ENCODE measurements at regions not wholly inside any gene's neighbourhood (a gene's known extent, or its start where the extent isn't known, plus 50 kb on each side); places are given as distances from the start of the nearest gene placed in this dataset.

- Histone ChIP-seq H3K27ac (ENCODE audit: low read length) (no peak overlapping the region), H3K4me1 (ENCODE audit: control insufficient read depth, insufficient read depth, low read length) (no peaks in the 10 kb centered on the region), H3K27me3 (ENCODE audit: control insufficient read depth, insufficient read depth) (no peaks in the 10 kb centered on the region), H3K9me3 (ENCODE audit: control insufficient read depth, low read length) (no peaks in the 10 kb centered on the region), H3K4me3 (ENCODE audit: low read length) (no peak overlapping the region)
- intact Hi-C loops (cut with DNase I), result no loop called here
- no peak for DNase-seq
- ATAC-seq, result no peak
- 44% methylated on average over 3 of the region's 3 CpGs for WGBS
Measured at GRCh38 chr10:85188770-85189484, 860.5 kb downstream of the CCSER2 start.

- no peaks in the 10 kb centered on the region for H3K4me1 ChIP-seq (ENCODE audit: control insufficient read depth, insufficient read depth, low read length)
- H3K27ac ChIP-seq (ENCODE audit: low read length), result no peak overlapping the region
- H3K27me3 ChIP-seq (ENCODE audit: control insufficient read depth, insufficient read depth), result no peaks in the 10 kb centered on the region
- no peak for DNase-seq
- no peak for ATAC-seq
- no peak overlapping the region for H3K4me3 ChIP-seq (ENCODE audit: low read length)
- H3K9me3 ChIP-seq (ENCODE audit: control insufficient read depth, low read length), result no peaks in the 10 kb centered on the region
- WGBS, result 54% methylated on average over 3 of the region's 3 CpGs
- intact Hi-C loops (cut with DNase I), result no loop called here
Measured at GRCh38 chr10:85193796-85194195, 865.4 kb downstream of the CCSER2 start.

GRCh38 chr10:85194706-85195105 lies 866.3 kb downstream of the CCSER2 start:
- H3K27me3 ChIP-seq (ENCODE audit: control insufficient read depth, insufficient read depth), result no peaks in the 10 kb centered on the region
- 69% methylated on average over 1 of the region's 1 CpG for WGBS
- intact Hi-C loops (cut with DNase I), result no loop called here
- H3K4me3 ChIP-seq (ENCODE audit: low read length), result no peak overlapping the region
- H3K9me3 ChIP-seq (ENCODE audit: control insufficient read depth, low read length), result no peaks in the 10 kb centered on the region
- DNase-seq (no peak), ATAC-seq (no peak)
- no peak overlapping the region for H3K27ac ChIP-seq (ENCODE audit: low read length)
- no peaks in the 10 kb centered on the region for H3K4me1 ChIP-seq (ENCODE audit: control insufficient read depth, insufficient read depth, low read length)

DNA sequence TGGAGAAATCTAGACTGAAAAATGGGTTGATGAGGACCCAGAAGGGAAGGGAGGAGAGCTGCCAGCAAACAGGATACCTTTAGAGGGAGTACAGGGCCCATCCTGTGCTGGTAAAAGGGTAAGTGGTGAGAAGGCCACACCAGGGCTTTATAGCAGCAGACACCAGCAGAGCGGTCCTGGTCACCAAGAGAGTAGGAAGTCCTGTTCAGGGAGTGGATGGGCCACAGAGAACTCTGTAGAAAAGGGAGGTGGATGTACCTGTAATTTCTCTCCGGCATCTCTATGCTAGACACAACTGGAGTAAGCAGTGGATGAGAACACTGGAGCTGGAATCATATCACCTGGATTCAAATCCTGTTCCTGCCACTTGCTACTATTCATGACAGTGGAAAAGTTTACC lies 867.2 kb downstream of the CCSER2 start:
- H3K27me3 ChIP-seq (ENCODE audit: control insufficient read depth, insufficient read depth), result no peaks in the 10 kb centered on the region
- DNase-seq (no peak), ATAC-seq (no peak)
- intact Hi-C loops (cut with DNase I), result no loop called here
- no peak overlapping the region for H3K27ac ChIP-seq (ENCODE audit: low read length)
- 44% methylated on average over 2 of the region's 2 CpGs for WGBS
- H3K4me3 ChIP-seq (ENCODE audit: low read length), result no peak overlapping the region
- H3K9me3 ChIP-seq (ENCODE audit: control insufficient read depth, low read length), result no peaks in the 10 kb centered on the region
- no peaks in the 10 kb centered on the region for H3K4me1 ChIP-seq (ENCODE audit: control insufficient read depth, insufficient read depth, low read length)

GRCh38 chr10:85204814-85205213 lies 876.4 kb downstream of the CCSER2 start:
- no peak for ATAC-seq
- no peak for DNase-seq
- intact Hi-C loops (cut with DNase I), result no loop called here

DNA sequence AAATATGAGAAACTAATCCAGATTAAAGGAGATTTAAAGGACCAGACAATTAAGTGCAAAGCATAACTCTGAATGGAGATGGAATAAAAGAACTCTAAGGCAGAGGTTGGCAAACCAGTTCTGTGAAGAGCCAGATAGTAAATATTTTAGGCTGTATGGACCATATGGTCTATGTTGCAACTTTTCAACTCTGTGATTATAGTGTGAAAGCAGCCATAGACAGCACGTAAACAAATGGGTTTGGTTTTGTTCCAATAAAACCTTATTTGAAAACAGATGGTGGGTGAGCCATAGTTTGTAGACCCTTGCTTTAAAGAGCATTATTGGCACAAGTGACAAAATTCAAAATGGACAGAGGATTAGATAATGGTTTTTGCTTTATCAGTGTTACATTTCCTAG lies 884.1 kb downstream of the CCSER2 start:
- no peak overlapping the region for H3K27ac ChIP-seq (ENCODE audit: low read length)
- intact Hi-C loops (cut with DNase I), result no loop called here
- H3K4me1 ChIP-seq (ENCODE audit: control insufficient read depth, insufficient read depth, low read length), result no peaks in the 10 kb centered on the region
- H3K9me3 ChIP-seq (ENCODE audit: control insufficient read depth, low read length), result no peaks in the 10 kb centered on the region
- WGBS, result 20% methylated on average over 1 of the region's 1 CpG
- DNase-seq (no peak), ATAC-seq (no peak)
- H3K27me3 ChIP-seq (ENCODE audit: control insufficient read depth, insufficient read depth), result no peaks in the 10 kb centered on the region
- no peak overlapping the region for H3K4me3 ChIP-seq (ENCODE audit: low read length)

More at GRCh38 chr10:85204814-85205213, 876.4 kb downstream of the CCSER2 start:
- Histone ChIP-seq H3K4me1 (ENCODE audit: control insufficient read depth, insufficient read depth, low read length) (no peaks in the 10 kb centered on the region), H3K4me3 (ENCODE audit: low read length) (no peak overlapping the region), H3K9me3 (ENCODE audit: control insufficient read depth, low read length) (no peaks in the 10 kb centered on the region), H3K27ac (ENCODE audit: low read length) (no peak overlapping the region), H3K27me3 (ENCODE audit: control insufficient read depth, insufficient read depth) (no peaks in the 10 kb centered on the region)
- 78% methylated on average over 5 of the region's 5 CpGs for WGBS

DNA sequence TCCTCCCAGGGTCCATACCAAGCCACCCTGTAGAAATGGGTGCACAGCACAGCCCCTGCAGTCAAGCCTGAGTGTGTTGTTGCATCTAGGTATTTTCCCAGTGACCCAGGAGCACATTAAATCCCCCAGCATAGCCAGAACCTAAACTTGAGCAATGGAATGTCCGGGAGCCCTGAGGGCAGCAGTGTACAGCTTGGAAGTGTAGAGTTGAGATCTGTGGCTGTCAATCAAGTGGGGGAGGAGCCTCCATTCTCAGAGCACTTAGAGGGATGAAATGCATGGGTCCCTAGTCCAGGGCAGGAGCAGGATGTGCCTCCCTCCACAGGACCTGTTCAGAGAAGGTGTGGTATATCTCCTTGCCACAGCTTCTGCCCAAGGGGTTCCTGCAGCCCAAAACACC lies 885.1 kb downstream of the CCSER2 start:
- intact Hi-C loops (cut with DNase I), result no loop called here

DNA sequence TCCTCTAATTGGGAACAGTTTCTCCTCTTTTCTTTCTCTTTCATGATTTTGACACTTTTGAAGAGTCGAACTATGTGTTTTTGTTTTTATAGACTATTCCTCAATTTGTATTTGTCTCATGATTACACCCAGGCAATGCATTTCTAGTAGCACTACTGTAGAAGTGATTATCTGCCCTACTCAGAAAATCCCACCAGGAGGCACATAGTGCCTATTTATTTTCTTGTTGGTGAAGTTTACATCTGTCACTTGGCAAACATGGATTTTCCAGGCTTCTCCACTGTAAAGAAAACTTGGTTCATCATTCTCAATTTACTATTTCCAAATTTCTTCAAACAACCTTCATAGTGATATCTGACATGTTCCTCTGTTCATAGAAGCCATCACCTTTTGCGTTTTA lies 893.9 kb downstream of the CCSER2 start:
- 80% methylated on average over 2 of the region's 2 CpGs for WGBS
- no peak for DNase-seq
- H3K4me1 ChIP-seq (ENCODE audit: control insufficient read depth, insufficient read depth, low read length), result no peaks in the 10 kb centered on the region
- no peak overlapping the region for H3K4me3 ChIP-seq (ENCODE audit: low read length)
- no peak for ATAC-seq
- intact Hi-C loops (cut with DNase I), result no loop called here
- no peaks in the 10 kb centered on the region for H3K9me3 ChIP-seq (ENCODE audit: control insufficient read depth, low read length)
- no peaks in the 10 kb centered on the region for H3K27me3 ChIP-seq (ENCODE audit: control insufficient read depth, insufficient read depth)
- H3K27ac ChIP-seq (ENCODE audit: low read length), result no peak overlapping the region

More for the DNA sequence above, 885.1 kb downstream of the CCSER2 start:
- ATAC-seq (no peak), DNase-seq (no peak)
- Histone ChIP-seq H3K9me3 (ENCODE audit: control insufficient read depth, low read length) (no peaks in the 10 kb centered on the region), H3K27me3 (ENCODE audit: control insufficient read depth, insufficient read depth) (no peaks in the 10 kb centered on the region), H3K27ac (ENCODE audit: low read length) (no peak overlapping the region), H3K4me1 (ENCODE audit: control insufficient read depth, insufficient read depth, low read length) (no peaks in the 10 kb centered on the region), H3K4me3 (ENCODE audit: low read length) (no peak overlapping the region)
- WGBS, result 84% methylated on average over 1 of the region's 1 CpG

- no peaks in the 10 kb centered on the region for H3K4me1 ChIP-seq (ENCODE audit: control insufficient read depth, insufficient read depth, low read length)
- DNase-seq, result no peak
- no peak overlapping the region for H3K27ac ChIP-seq (ENCODE audit: low read length)
- no peak for ATAC-seq
- H3K4me3 ChIP-seq (ENCODE audit: low read length), result no peak overlapping the region
- no peaks in the 10 kb centered on the region for H3K9me3 ChIP-seq (ENCODE audit: control insufficient read depth, low read length)
- intact Hi-C loops (cut with DNase I), result no loop called here
- H3K27me3 ChIP-seq (ENCODE audit: control insufficient read depth, insufficient read depth), result no peaks in the 10 kb centered on the region
- 70% methylated on average over 6 of the region's 6 CpGs for WGBS
Measured at GRCh38 chr10:85224366-85224940, 896.1 kb downstream of the CCSER2 start.

- Histone ChIP-seq H3K27me3 (ENCODE audit: control insufficient read depth, insufficient read depth) (no peaks in the 10 kb centered on the region), H3K4me1 (ENCODE audit: control insufficient read depth, insufficient read depth, low read length) (no peaks in the 10 kb centered on the region), H3K9me3 (ENCODE audit: control insufficient read depth, low read length) (no peaks in the 10 kb centered on the region), H3K4me3 (ENCODE audit: low read length) (no peak overlapping the region), H3K27ac (ENCODE audit: low read length) (no peak overlapping the region)
- DNase-seq, result no peak
- ATAC-seq, result no peak
- WGBS, result 74% methylated on average over 2 of the region's 2 CpGs
- intact Hi-C loops (cut with DNase I), result no loop called here
Measured at GRCh38 chr10:85225311-85225710, 896.9 kb downstream of the CCSER2 start.

GRCh38 chr10:85226596-85226995 lies 898.2 kb downstream of the CCSER2 start:
- Histone ChIP-seq H3K9me3 (ENCODE audit: control insufficient read depth, low read length) (no peaks in the 10 kb centered on the region), H3K27ac (ENCODE audit: low read length) (no peak overlapping the region), H3K4me3 (ENCODE audit: low read length) (no peak overlapping the region), H3K27me3 (ENCODE audit: control insufficient read depth, insufficient read depth) (no peaks in the 10 kb centered on the region), H3K4me1 (ENCODE audit: control insufficient read depth, insufficient read depth, low read length) (no peaks in the 10 kb centered on the region)
- intact Hi-C loops (cut with DNase I), result no loop called here
- ATAC-seq, result no peak
- no peak for DNase-seq
- 56% methylated on average over 2 of the region's 2 CpGs for WGBS

DNA sequence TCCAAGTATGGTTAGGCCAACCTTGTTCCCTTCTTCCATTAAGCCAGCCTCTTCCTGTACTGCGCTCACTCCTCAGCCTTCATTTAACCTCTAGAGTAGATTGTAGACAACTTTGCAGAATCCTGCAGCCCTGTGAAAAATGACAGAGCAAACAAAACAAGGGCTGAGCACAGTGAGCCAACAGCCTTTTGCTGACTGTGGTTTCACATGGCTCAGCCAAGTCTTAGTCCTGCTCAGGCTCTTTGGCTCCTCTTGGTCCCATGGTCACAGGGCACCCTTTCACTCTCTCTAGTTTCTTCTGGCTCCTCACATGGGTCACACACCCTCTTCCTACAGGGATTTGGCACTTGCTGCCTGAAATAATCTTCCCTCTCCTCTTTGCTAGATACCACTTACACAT lies 900.3 kb downstream of the CCSER2 start:
- Histone ChIP-seq H3K9me3 (ENCODE audit: control insufficient read depth, low read length) (no peaks in the 10 kb centered on the region), H3K4me1 (ENCODE audit: control insufficient read depth, insufficient read depth, low read length) (no peaks in the 10 kb centered on the region), H3K4me3 (ENCODE audit: low read length) (no peak overlapping the region), H3K27me3 (ENCODE audit: control insufficient read depth, insufficient read depth) (no peaks in the 10 kb centered on the region), H3K27ac (ENCODE audit: low read length) (no peak overlapping the region)
- intact Hi-C loops (cut with DNase I), result no loop called here
- 75% methylated on average over 1 of the region's 1 CpG for WGBS
- DNase-seq, result no peak
- ATAC-seq, result no peak

Measured in right cardiac atrium (tissue), 5 donors.